ENCODE measurements at regions not wholly inside any gene's neighbourhood (a gene's known extent, or its start where the extent isn't known, plus 50 kb on each side); places are given as distances from the start of the nearest gene placed in this dataset.
A peak's percentile ranks its signal among the peaks of the same experiment; 100 is the strongest.

DNA sequence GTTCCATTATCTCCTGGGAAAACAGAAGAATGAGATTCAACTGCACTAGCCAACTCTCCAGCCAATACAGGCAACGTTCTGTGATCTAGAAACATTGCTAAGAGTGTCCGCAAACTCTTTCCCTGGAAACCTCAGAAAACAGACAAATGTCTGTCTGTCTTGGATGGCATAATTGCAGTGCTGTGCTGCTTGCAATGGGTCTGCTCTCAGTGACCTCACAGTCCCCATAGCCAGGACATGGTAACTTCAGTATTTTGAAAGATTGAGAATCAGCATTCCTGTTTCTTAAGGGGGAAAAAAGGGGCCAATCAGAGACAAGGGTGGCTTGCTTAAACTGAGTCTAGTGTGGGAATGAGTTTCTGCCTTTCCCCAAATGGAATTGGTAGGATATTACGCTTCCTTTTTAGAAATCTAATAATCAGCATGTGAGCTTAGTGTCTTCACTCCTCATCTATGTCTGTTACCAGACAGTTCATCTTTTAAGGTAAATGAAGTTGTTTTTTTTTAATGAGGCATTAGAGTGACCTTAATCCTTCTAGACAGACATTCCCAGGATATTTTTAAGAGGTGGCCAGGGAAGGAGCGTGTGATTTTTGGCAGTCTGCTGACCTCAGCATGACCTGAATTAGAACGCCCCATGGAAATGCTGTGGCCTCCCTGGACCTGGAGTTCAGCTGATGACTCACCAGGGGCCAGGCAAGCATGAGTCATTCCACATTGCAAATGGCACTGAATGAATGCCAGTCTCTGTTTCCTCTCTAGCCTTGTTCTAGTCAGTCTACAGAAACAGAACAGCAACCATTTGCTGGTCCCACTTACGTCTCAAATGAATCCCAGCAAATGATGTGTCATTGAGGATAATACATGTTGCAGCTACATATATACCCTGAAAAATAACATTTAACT, 210.2 kb upstream of the ACTBL2 start:
- Histone ChIP-seq H3K14ac (ENCODE audit: insufficient read length) (no peak overlapping the region), H4K91ac (replicated peaks; ENCODE audit: insufficient read length, low read length) (no peak overlapping the region), H3K79me2 (ENCODE audit: control insufficient read depth in 1 of 2, insufficient read depth in 2 of 2, low read length in 2 of 2) (no peaks in the 10 kb centered on the region), H4K20me1 (replicated peaks in 1 of 2; ENCODE audit: control insufficient read depth in 1 of 2, insufficient read depth in 2 of 2, low read length in 2 of 2) (no peaks in the 10 kb centered on the region), H3K23me2 (ENCODE audit: low read depth, low read length) (no peaks in the 10 kb centered on the region), H3K27ac (ENCODE audit: low read depth, low read length) (no peak overlapping the region), H3K4me1 (replicated peaks in 1 of 4; ENCODE audit: control insufficient read depth in 3 of 4, insufficient read depth in 4 of 4, low read length in 3 of 4) (peaks cover 0 to 3% (median 1%) of the 10 kb centered on the region in 4 experiments; a peak in 3 of 7 replicates), H2BK15ac (ENCODE audit: low read length) (0 out of 2 replicates have a peak overlapping the region, but pooled peaks have one; percentile 21), H3K79me1 (ENCODE audit: low read depth, low read length) (no peaks in the 10 kb centered on the region), H4K5ac (ENCODE audit: insufficient read length, low read depth, low read length) (no peak overlapping the region), H3K23ac (ENCODE audit: insufficient read length) (no peak overlapping the region), H3K18ac (ENCODE audit: extremely low read depth, low read length) (no peak overlapping the region), H2BK20ac (ENCODE audit: low read length) (no peak overlapping the region), H2BK5ac (ENCODE audit: low read depth, low read length) (no peak overlapping the region), H3K9me3 (ENCODE audit: insufficient read depth in 2 of 2, low read depth in 1 of 2, low read length in 1 of 2) (no peaks in the 10 kb centered on the region), H3K9ac (replicated peaks in 1 of 4; ENCODE audit: extremely low read depth in 1 of 4, low read depth in 3 of 4, low read length in 3 of 4) (no peak overlapping the region), H3K4me3 (ENCODE audit: extremely low read depth in 1 of 4, insufficient read depth in 2 of 4, low read depth in 3 of 4, low read length in 4 of 4) (no peak overlapping the region), H2BK120ac (replicated peaks; ENCODE audit: low read depth, low read length) (no peak overlapping the region), H2BK12ac (ENCODE audit: low read depth, low read length) (no peak overlapping the region), H3K56ac (replicated peaks; ENCODE audit: insufficient read length, low read depth, low read length) (no peak overlapping the region), H3K4me2 (ENCODE audit: insufficient read depth in 1 of 2, low read depth in 2 of 2, low read length in 2 of 2) (no peak overlapping the region), H3K36me3 (ENCODE audit: control insufficient read depth in 2 of 4, insufficient read depth in 4 of 4, low read length in 3 of 4) (no peaks in the 10 kb centered on the region; a peak in 1 of 8 replicates), H2AK5ac (ENCODE audit: low read depth, low read length) (no peak overlapping the region), H3K4ac (replicated peaks; ENCODE audit: insufficient read length, low read depth, low read length) (no peak overlapping the region), H4K8ac (ENCODE audit: extremely low read depth, insufficient read depth, low read length) (no peak overlapping the region), H2AFZ (ENCODE audit: low read length) (peak overlapping the region; percentile 16; the same call in 1 of the 2 replicates), H3K27me3 (replicated peaks in 1 of 4; ENCODE audit: control insufficient read depth in 3 of 4, extremely low read depth in 1 of 4, insufficient read depth in 3 of 4, low read length in 3 of 4) (no peaks in the 10 kb centered on the region)
- 87% methylated on average over 6 of the region's 6 CpGs; no CpG with 5 or more reads in 1 of the 2 experiments for WGBS, 2 experiments (ENCODE audit: extremely low coverage in 1 of 2, insufficient coverage in 1 of 2, insufficient read length in 1 of 2, insufficient replicate concordance in 2 of 2, low coverage in 1 of 2, low lambda C conversion rate in 2 of 2, missing lambda C conversion rate in 1 of 2)
- FAIRE-seq (no peak), DNase-seq (ENCODE audit: low read depth in 1 of 2, low spot score in 2 of 2) (peak in 1 of 2 experiments; percentile 33)
- ChIA-PET POLR2A (ENCODE audit: partially characterized antibody) (no interaction called here), CTCF (ENCODE audit: partially characterized antibody) (interaction anchor here (3.5 kb wide), 1 partner anchor 42 kb away, joined by 14 read pairs; no protein-coding TSS in a partner anchor)
- TF ChIP-seq RXRA (IDR thresholded peaks at IDR 0.05; ENCODE audit: insufficient read depth, low read depth, low read length), result peak; percentile 89
- TF ChIP-seq YY1 (IDR thresholded peaks at IDR 0.05; ENCODE audit: low read depth, low read length), result 0 out of 2 replicates have a peak, but pooled peaks have one; percentile 21
- TF ChIP-seq TCF12 (IDR thresholded peaks at IDR 0.05; ENCODE audit: low read depth, low read length), result no peak
- 0 out of 2 replicates have a peak, but pooled peaks have one; percentile 5 for TF ChIP-seq MAFK (IDR thresholded peaks at IDR 0.05; ENCODE audit: low read depth, low read length)
- TF ChIP-seq JUN (IDR thresholded peaks at IDR 0.05; ENCODE audit: low read depth, low read length), result peak; percentile 86
- TF ChIP-seq KDM4A (IDR thresholded peaks at IDR 0.05; ENCODE audit: low read depth, low read length, severe bottlenecking), result no peak
- peak; percentile 97 for TF ChIP-seq JUND (IDR thresholded peaks at IDR 0.05; ENCODE audit: low read length)
- TF ChIP-seq, protein P1, sequence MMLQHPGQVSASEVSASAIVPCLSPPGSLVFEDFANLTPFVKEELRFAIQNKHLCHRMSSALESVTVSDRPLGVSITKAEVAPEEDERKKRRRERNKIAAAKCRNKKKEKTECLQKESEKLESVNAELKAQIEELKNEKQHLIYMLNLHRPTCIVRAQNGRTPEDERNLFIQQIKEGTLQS (IDR thresholded peaks at IDR 0.05; ENCODE audit: insufficient read depth, low read depth, low read length), result 0 out of 2 replicates have a peak, but pooled peaks have one; percentile 61

All from H1 (cell line).